ENCODE measurements at regions not wholly inside any gene's neighbourhood (a gene's known extent, or its start where the extent isn't known, plus 50 kb on each side); places are given as distances from the start of the nearest gene placed in this dataset.

DNA sequence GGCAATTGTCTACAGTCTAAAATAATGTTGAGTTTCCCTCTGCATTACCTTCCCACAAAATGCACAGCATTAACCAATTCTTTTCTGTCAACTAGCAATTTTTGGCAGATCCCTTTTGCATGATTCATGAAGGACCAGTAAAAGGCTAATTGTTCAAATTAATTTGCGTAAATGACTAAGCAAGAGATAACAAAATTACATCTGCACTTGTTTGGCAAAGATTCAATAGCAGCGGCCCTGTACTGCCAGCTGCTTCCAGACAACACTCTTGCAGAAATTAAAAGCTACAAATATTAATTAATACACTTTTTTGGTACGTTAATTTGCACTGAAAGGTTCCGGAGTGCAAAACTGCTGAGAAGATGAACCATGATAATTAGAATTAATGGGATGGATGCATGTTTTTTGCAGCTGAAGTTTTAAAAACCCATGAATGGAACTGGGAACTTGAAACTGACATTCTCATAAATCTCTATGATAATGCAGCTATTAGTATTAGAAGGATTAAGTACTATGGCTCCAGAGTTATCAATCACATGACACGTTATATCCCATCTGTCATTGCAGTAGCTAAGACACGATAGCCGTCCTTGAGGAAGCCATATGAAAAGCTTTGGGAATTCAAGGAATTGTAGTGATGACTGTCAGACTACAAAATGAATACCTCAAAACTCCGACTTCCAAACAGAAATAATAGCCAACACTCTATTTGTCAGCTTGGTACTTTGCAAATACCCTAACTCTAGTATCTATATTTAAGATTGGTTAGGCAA, 1268.3 kb upstream of the ACVR2A start:
- TF ChIP-seq PATZ1 (CRISPR knock-in tag; IDR thresholded peaks at IDR 0.05; ENCODE audit: borderline replicate concordance) (no peak), ZNF565 (CRISPR knock-in tag; conservative IDR thresholded peaks at IDR 0.05; ENCODE audit: low read depth) (no peak), TCF4 (CRISPR knock-in tag; IDR thresholded peaks at IDR 0.05; ENCODE audit: borderline replicate concordance) (no peak), TSHZ2 (CRISPR knock-in tag; IDR thresholded peaks at IDR 0.05) (no peak), RARB (CRISPR knock-in tag; IDR thresholded peaks at IDR 0.05) (no peak)
- TF ChIP-seq, protein P1, sequence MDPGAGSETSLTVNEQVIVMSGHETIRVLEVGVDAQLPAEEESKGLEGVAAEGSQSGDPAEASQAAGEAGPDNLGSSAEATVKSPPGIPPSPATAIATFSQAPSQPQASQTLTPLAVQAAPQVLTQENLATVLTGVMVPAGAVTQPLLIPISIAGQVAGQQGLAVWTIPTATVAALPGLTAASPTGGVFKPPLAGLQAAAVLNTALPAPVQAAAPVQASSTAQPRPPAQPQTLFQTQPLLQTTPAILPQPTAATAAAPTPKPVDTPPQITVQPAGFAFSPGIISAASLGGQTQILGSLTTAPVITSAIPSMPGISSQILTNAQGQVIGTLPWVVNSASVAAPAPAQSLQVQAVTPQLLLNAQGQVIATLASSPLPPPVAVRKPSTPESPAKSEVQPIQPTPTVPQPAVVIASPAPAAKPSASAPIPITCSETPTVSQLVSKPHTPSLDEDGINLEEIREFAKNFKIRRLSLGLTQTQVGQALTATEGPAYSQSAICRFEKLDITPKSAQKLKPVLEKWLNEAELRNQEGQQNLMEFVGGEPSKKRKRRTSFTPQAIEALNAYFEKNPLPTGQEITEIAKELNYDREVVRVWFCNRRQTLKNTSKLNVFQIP (CRISPR knock-in tag; IDR thresholded peaks at IDR 0.05; ENCODE audit: borderline replicate concordance, low read depth), result no peak
